ENCODE measurements at regions not wholly inside any gene's neighbourhood (a gene's known extent, or its start where the extent isn't known, plus 50 kb on each side); places are given as distances from the start of the nearest gene placed in this dataset.

GRCh38 chr18:78523850-78524249 is 455.8 kb upstream of the SALL3 start:
- TF ChIP-seq SMC3 (conservative IDR thresholded peaks at IDR 0.05; ENCODE audit: poor library complexity): no peak
- TF ChIP-seq, protein P1, sequence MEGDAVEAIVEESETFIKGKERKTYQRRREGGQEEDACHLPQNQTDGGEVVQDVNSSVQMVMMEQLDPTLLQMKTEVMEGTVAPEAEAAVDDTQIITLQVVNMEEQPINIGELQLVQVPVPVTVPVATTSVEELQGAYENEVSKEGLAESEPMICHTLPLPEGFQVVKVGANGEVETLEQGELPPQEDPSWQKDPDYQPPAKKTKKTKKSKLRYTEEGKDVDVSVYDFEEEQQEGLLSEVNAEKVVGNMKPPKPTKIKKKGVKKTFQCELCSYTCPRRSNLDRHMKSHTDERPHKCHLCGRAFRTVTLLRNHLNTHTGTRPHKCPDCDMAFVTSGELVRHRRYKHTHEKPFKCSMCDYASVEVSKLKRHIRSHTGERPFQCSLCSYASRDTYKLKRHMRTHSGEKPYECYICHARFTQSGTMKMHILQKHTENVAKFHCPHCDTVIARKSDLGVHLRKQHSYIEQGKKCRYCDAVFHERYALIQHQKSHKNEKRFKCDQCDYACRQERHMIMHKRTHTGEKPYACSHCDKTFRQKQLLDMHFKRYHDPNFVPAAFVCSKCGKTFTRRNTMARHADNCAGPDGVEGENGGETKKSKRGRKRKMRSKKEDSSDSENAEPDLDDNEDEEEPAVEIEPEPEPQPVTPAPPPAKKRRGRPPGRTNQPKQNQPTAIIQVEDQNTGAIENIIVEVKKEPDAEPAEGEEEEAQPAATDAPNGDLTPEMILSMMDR (IDR thresholded peaks at IDR 0.05; ENCODE audit: poor library complexity, severe bottlenecking): no peak
- no peak for TF ChIP-seq EP300 (conservative IDR thresholded peaks at IDR 0.05; ENCODE audit: poor library complexity, severe bottlenecking)
